NCI-H1694 treated with DMSO at 0.1 percent for 48 hours (cell line): ENCODE measurements at regions not wholly inside any gene's neighbourhood (a gene's known extent, or its start where the extent isn't known, plus 50 kb on each side); places are given as distances from the start of the nearest gene placed in this dataset.
A peak's percentile ranks its signal among the peaks of the same experiment; 100 is the strongest.
"Not testable (repeated sequence)": the region's sequence is repeated elsewhere in the genome, so short reads cannot be mapped to it uniquely, and the experiment has no call there.

Experiments
- DNase-seq: peaks from one replicate; lab custom pipeline; 2025; lab: John Stamatoyannopoulos, UW

- DNase-seq: no peak
Measured at GRCh38 chr12:96085475-96085874, 50.1 kb upstream of the LTA4H start.

DNA sequence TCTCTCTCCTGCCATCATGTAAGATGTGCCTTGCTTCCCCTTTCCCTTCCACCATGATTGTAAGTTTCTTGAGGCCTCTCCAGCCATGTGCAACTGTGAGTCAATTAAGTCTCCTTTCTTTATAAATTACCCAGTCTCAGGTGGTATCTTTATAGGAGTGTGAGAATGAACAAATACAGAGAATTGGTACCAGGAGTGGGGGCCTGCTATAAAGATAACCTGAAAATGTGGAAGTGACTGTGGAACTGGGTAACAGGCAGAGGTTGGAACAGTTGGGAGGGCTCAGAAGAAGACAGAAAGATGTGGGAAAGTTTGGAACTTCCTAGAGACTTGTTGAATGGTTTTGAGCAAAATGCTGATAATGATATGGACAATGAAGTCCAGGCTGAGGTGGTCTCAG is 50.8 kb upstream of the LTA4H start:
- not testable (repeated sequence) for DNase-seq

DNA sequence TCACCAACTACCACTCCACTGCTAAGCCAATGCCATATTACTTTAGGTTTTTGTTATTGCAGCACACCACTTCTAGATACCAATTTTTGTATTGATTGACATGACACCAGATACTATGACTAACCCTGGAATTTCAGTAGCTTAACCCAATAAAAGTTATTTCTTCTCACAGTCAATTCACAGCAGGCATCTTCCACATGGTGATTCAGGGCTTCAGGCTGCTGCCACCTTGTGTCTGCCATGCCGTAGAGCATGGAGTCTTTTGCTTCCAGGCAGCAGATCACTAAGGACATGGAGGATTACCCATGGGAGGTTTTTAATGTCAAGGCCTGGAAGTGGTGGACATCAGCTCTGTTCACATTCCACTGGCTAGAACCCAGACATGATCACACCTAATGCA is 56.4 kb upstream of the LTA4H start:
- no peak for DNase-seq

GRCh38 chr12:96093543-96094196 is 58.3 kb upstream of the LTA4H start:
- DNase-seq: no peak

- DNase-seq: no peak
Measured at GRCh38 chr12:96094201-96094600, 58.8 kb upstream of the LTA4H start.

DNA sequence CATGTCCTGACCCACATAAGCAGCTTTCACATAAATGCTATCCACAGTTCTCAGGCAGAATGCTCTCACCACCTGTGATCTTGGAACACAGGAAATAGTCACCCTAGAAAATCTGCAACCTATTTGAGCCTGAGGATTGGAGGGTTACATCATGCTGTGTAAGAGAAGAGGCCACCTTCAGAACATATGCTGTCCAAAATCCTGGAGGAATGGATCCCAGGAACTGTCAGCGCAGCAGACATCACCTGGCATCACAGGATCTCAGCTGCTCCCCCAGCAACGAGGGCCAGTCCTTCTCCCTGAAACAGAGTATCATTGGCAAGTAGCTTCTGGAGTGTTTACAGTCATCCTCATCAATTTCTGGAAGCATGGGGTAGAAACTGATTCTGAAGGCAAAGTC is 63.2 kb upstream of the LTA4H start:
- DNase-seq: no peak

DNA sequence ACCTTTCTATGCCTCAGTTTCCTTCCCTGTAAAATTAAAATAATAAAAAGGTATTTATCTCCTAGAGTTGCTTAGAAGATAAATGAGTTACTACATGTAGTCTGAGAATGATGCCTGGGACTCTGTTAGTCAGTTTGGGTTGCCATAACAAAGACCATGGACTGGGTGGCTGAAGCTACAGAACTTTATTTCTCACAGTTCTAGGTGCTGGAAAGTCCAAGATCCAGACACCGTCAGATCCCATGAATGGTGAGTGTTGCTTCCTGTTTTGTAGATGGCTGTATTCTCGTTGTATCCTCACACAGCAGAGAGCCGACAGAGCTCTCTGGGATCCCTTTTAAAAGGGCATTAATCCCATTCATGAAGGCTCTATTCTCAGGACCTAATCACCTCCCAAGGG is 64.0 kb upstream of the LTA4H start:
- no peak for DNase-seq

DNA sequence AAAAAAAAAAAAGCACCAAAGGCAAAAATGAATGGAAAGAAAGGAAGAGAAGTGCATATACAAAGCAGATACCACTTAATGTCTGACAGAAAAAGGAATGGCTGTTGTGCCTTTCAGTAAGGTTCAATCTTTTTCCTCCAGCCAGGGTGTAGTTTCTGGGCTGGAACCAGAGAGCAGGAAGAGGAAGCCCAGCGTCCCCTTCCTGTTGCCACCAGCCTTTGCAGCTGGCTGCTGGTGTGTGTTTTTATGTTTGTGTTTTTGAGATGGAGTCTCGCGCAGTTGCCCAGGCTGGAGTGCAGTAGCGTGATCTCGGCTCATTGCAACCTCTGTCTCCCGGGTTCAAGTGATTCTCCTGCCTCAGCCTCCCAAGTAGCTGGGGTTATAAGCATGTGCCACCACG is 64.6 kb upstream of the LTA4H start:
- DNase-seq: no peak

DNA sequence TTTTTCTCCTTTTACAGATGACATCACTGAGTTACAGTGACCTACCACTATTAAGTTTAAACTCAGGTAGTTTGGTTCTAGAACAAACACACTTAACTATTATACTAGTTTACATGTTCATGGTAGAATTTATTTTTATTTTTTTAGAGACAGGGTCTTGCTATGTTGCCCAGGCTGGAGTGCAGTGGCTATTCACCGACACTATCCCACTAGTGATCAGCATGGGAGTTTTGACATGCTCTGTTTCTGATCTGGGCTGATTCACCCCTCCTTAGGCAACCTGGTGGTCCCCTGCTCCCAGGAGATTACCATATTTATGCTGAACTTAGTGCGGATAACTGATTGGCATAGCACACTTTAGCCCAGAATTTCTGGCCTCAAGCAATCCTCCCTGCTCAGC is 66.4 kb upstream of the LTA4H start:
- DNase-seq: no peak

- no peak for DNase-seq
Measured at GRCh38 chr12:96103067-96103644, 67.8 kb upstream of the LTA4H start.

DNA sequence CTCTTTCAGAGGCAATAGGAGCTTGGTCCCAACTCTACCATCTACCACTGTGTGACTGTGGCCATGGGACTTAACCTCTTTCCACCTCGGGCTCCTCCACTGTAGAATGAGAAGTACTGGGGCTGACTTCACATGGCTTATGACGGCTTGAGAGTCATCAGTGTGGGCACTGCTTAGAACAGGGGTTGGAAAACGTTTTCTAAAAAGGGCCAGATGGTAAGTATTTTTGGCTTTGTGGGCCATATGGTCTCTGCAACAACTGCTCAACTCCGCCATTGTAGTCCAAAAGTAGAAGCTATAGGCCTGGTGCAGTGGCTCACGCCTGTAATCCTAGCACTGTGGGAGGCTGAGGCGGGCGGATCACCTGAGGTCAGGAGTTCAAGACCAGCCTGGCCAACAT is 69.2 kb upstream of the LTA4H start:
- DNase-seq: peak; percentile 93

- no peak for DNase-seq
Measured at GRCh38 chr12:96106137-96106536, 70.8 kb upstream of the LTA4H start.

DNA sequence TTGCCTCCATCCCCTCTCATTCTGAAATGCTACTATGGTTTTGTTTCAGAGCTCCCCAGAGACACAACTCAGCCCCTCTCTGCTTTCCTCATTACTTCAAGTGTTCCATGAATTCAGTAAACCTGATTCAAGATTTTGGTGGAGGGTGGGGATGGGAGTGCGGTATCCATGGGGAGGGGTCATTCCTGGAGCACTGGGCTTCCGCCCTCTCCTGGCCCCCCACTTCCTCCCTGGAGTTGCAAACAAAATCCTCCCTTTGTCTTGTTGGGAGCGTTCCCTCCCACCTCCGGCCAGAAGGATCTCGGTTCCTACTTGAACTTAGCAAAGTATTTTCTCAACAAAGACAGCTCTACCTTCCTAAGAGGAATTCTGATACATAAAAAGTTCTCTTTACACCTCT is 71.8 kb upstream of the LTA4H start:
- no peak for DNase-seq

GRCh38 chr12:96108321-96108720 is 72.9 kb upstream of the LTA4H start:
- no peak for DNase-seq

- not testable (repeated sequence) for DNase-seq
Measured at GRCh38 chr12:96108941-96109340, 73.6 kb upstream of the LTA4H start.

GRCh38 chr12:96112733-96113132 is 77.3 kb upstream of the LTA4H start:
- DNase-seq: no peak

- no peak for DNase-seq
Measured at GRCh38 chr12:96117460-96117859, 76.7 kb upstream of the ELK3 start.

GRCh38 chr12:96120359-96121100 is 73.6 kb upstream of the ELK3 start:
- no peak for DNase-seq

DNA sequence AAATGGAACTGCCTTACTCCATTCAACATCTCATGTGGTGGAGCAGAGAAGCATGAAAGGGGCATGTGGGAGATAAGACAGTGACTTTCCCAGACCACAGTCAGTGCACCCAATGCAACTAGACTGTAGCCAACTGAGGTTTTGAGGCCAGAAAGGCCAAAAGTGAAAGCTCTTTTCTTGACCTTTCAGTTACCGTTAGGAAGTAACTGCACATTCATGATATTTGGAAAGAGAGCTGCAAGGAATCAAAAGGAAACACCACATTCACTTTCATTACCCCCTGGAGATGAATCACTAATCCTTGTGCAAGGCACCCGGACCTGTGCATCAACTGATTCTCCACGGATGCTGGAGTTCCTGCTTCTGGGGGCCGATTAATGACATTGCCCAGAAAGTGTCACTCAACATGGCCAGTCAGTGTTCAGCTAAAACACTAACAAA is 72.9 kb upstream of the ELK3 start:
- no peak for DNase-seq

DNA sequence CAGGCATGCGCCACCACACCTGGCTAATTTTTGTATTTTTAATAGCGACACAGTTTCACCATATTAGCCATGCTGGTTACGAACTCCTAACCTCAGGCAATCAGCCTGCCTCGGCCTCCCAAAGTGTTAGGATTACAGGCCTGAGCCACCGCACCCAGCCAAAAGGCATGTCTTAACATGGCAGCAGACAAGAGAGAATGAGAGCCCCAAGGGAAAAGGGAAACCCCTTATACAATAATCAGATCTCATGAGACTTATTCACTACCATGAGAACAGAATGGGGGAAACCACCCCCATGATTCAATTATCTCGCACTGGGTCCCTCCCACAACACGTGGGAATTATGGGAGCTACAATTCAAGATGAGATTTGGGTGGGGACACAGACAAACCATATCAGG is 65.9 kb upstream of the ELK3 start:
- DNase-seq: not testable (repeated sequence)

DNA sequence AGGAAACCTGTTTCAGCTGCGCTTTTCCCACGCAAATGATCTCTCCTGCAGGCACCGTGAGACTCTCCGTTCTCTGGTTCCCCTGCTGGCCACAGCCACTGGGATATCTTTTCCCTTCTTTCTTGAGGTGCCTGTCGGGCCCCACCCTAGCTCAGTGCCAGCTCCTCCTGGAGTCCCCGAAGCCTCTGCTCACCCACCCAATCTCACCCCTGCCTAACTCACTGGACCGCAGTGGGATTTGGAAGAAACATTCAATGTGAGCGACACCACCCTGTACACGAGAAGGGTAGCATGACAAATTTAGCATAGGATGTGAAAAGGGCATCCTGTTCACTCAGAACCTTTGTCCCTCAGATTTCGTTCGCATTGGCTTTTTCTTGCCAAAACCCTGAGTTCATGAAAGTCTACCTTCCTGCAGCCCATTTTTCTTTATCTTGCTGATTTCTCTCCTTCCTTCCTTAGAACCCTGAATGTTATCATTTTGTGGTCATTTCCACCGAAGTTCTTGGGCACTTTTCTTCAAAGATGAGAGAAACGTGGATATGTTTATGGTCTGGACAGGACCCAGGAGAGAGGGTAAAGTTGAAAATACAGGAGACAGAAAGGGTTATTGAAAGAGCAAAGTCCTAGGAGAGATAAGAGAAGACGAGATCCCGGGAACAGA is 63.6 kb upstream of the ELK3 start:
- DNase-seq: no peak

DNA sequence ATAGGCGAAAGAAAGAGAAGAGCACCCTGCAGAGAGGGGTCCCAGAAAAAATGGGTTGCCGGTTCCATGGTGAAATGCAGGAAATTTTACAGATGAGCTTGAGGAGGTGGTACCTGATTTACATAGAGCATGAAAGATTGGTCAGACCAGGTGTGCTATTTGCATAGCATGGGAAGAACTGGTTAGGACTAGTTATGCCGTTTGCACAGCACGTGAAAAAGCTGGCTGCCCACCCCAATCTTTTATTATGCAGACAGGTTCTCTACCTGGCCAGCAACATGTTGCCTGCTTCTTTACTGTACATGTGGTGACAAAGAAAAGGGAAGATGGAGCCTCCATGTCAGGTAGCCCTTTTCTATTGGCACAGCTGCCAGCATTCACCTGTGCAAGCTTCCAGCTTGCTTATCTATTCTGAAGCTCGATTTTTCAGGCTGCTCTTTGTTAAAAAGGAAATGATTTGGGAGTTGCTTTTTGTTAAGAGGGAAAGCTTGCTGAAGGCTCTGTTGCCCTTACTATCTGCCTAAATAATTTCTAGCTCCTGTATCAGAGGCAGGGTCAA is 62.9 kb upstream of the ELK3 start:
- no peak for DNase-seq

DNA sequence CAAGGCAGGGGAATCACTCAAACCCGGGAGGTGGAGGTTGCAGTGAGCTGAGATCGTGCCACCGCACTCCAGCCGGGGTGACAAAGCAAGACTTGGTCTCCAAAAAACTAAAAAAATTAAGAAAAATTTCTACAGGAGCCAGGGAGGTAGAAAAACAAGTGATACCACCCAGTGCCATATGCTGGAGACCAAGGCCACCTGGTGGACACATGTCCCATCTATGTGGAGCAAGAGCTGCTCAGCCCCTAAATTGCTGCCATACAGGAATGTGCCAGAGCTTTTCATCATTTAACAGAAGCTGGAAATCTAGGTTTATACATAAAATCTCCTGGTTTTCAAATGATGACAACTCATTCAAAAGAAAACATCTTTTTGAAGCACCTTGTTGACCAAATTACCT is 61.4 kb upstream of the ELK3 start:
- peak; percentile 26 for DNase-seq
